Medulla oblongata (tissue), 1 donor: ENCODE measurements at regions not wholly inside any gene's neighbourhood (a gene's known extent, or its start where the extent isn't known, plus 50 kb on each side); places are given as distances from the start of the nearest gene placed in this dataset.

Experiments used
- DNase-seq: peaks from one replicate; pipeline ENCODE4 v3.0.0-alpha.2; 2015; ENCODE audit errors: extremely low spot score

GRCh38 chr5:1706428-1706827 lies 93.2 kb downstream of the MRPL36 start:
- no peak for DNase-seq

DNA sequence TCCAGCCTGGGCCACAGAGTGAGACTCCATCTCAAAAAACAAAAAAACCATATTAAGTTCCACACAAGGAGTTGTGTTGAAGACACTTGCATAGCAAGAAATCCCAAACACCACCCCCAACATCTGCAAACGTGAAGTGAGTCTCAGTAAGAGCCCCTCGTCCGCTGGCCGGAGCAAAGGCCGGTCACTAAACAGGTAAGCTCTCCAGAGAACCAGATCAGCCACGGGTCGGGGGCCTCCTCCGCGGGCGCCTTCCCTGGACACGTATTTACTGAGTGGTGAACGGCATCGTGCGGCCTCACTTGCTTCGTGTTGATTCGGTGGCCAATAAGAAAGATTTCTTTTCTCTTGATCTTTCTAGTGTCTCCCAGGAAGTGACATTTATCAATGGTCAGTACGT lies 93.6 kb downstream of the MRPL36 start:
- no peak for DNase-seq

DNA sequence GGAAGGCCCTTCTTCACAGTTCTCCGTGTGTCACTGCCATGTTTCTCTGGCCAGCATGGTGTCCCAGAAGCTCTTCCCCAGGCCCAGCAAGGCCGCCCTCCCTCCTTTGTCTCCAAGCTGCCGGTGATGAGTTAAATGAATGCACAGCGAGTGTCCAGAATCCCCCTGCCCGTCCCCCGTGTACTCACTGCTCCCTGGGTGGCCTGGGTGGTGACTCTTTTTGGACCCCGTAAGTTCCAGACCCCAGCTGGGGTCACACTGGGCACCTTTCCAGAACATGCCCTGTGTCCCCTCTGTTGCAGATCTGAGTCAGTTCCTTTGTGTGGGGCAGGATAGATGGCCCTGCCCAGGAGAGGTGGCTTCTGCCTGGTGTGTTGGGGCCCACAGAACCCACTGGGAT lies 95.0 kb downstream of the MRPL36 start:
- no peak for DNase-seq

DNA sequence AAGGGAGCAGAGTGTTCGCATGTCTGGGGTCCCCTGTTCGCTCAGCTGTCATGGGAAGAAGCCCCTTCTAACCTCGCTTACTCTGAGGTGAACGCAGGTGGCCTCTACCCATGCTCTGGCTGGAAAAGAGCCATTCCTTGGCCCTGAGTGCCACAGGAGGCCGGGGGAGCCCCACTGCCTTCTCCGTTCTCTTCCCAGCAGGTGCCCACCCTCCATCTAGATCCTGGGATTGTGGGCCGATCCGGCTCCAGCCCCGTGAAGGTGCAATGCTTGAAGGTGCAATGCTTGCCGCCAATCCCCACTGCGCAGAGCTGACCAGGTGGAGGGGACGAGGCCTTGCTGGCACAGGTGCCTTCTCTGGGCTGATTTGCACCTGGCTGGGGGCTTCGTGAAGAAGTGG lies 95.4 kb downstream of the MRPL36 start:
- DNase-seq: no peak

GRCh38 chr5:1703352-1704050 lies 96.1 kb downstream of the MRPL36 start:
- no peak for DNase-seq

GRCh38 chr5:1702318-1702717 lies 97.3 kb downstream of the MRPL36 start:
- DNase-seq: no peak

GRCh38 chr5:1701884-1702283 lies 97.8 kb downstream of the MRPL36 start:
- no peak for DNase-seq

- no peak for DNase-seq
Observed at GRCh38 chr5:1701216-1701864, 98.3 kb downstream of the MRPL36 start.

DNA sequence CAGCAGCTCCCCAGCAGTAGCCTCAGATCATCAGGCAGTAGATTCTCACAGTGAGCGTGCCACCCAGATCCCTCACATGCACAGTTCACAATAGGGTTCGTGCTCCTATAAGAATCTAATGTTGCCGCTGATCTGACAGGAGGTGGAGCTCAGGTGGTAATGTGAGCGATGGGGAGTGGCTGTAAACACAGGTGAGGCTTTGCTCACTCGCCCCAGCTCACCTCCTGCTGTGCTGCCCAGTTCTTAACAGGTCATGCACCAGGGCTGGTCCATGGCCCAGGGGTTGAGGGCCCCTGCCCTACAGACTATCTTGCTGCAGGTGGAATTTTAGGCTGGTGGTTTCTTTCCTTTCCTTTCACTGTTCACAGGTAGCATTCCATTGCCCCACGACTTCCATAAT lies 100.2 kb downstream of the MRPL36 start:
- no peak for DNase-seq

GRCh38 chr5:1698589-1699316 lies 100.9 kb downstream of the MRPL36 start:
- no peak for DNase-seq

GRCh38 chr5:1692381-1692780 lies 107.3 kb downstream of the MRPL36 start:
- DNase-seq: no peak

- no peak for DNase-seq
Observed at GRCh38 chr5:1687301-1687970, 112.2 kb downstream of the MRPL36 start.

- no peak for DNase-seq
Observed at GRCh38 chr5:1686016-1686802, 113.4 kb downstream of the MRPL36 start.

DNA sequence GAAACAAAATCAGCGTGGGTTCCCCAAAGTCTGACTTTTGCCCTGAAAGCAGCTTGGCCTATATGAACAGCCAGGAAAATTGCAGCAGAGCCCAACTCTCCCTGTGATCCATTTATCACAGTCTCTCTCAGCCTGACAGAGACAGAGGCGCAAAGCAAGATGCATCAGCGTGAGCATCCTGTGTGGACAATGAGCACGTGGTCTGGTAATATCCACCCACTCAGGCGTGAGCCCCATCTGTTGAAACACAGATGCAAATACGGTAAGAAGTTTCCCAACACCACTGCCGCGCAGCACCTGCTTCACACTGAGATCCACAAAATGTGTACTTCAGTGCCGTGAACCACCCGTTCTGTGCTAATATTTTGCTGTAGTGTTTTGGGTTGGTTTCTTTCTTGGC lies 114.6 kb downstream of the MRPL36 start:
- DNase-seq: no peak

DNA sequence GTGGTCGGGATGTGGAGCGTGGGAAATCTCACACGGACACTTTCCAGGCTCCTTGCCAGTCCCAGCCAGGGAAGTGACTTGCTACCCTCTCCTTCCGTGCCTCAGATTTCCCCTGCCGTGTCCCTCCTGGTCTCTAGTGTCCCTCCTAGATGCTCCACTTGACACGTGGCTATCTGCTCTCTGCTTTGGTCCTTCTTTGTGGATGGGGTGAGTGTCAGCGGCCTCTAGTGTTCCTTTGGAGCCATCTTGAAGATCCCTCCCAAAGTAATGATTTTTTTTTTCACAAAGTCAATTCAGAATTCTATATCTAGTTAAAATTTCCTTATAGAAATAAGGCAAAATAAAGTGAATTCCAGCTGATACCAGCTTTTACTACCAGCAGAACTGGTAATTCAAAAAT lies 117.7 kb downstream of the MRPL36 start:
- no peak for DNase-seq

- DNase-seq: no peak
Observed at GRCh38 chr5:1673042-1673677, 126.5 kb downstream of the MRPL36 start.

- no peak for DNase-seq
Observed at GRCh38 chr5:1672396-1672795, 127.2 kb downstream of the MRPL36 start.

DNA sequence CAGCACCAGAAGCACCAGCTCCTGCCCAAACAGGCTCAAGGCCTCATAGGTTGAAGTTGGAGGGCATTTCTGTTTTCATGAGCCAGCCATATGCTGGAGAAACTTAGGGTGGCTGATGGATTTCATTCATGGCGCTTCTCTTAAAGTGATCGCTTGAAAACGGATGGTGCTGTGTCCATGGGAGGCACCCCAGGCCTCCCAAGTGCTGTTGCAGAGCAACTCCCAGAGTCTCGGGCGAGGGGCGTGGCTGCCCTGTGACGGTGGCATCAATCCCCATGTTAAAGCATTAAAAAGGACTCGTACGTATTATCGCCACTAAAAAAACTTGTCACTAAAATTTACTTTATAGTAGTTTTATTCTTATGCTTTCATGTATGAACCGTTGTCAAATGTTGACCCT lies 128.3 kb downstream of the MRPL36 start:
- DNase-seq: no peak

- no peak for DNase-seq
Observed at GRCh38 chr5:1670351-1670750, 129.3 kb downstream of the MRPL36 start.

DNA sequence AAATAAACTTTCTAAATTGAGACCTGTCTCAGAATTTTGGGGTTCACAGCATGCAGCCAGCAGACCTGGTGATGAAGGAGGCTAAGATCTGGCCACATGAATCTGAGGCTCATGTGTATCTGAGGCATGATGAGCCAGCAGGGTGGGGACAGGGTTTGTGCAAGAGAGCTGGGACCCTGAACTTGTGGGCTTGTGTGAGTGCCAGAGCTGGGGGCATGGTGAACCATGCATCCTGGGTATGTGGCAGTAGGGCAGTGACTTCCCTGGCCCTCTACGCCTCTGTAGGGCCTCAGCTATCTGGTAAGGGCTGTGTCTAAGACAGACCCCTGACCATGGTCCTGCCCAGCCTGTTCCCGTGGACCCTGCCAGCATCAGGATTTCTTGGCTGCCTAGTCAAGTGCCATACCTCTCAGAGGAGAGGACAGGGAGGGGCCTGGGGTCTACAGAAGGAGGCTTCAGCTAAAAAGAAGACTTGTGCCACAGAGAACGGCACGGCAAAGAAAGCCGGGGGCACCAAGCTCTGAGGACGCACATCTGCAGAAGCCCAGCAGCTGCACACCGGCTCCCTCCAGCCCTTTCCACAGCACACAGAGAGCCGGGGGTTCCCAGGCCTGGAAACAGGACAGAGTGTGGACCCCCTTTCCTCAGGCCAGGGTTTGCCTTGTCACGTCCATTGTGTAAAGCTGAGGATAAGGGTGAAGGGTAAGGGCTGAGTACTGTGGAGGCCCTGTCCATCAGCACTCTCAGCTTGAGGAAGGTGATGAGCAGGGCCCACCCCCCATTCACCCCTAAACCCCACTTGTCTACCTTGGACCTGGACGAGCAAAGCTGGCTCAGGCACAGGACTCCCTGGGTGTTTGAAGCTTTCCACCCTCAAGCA lies 130.1 kb downstream of the MRPL36 start:
- DNase-seq: no peak
